ENCODE measurements at regions not wholly inside any gene's neighbourhood (a gene's known extent, or its start where the extent isn't known, plus 50 kb on each side); places are given as distances from the start of the nearest gene placed in this dataset.

GRCh38 chr3:99118381-99118780, 216.9 kb upstream of the DCBLD2 start:
- Mint-ChIP-seq H3K9me3 (no peaks in the 10 kb centered on the region), H3K4me1 (ENCODE audit: low read depth) (no peaks in the 10 kb centered on the region), H3K27me3 (no peaks in the 10 kb centered on the region), H3K36me3 (no peaks in the 10 kb centered on the region), H3K4me3 (no peak overlapping the region), H3K27ac (no peak overlapping the region)
- intact Hi-C loops (cut with micrococcal nuclease) = no loop called here
- ChIA-PET CTCF (no interaction called here), POLR2A (no interaction called here)
- DNase-seq = no peak

- H3K4me3 Mint-ChIP-seq = no peak overlapping the region
- H3K27me3 Mint-ChIP-seq = no peaks in the 10 kb centered on the region
- ChIA-PET POLR2A (no interaction called here), CTCF (interaction anchor here (1.6 kb wide), 1 partner anchor 59 kb away, joined by 4 read pairs; no protein-coding TSS in a partner anchor)
- no peaks in the 10 kb centered on the region for H3K4me1 Mint-ChIP-seq (ENCODE audit: low read depth)
- intact Hi-C loops (cut with micrococcal nuclease) = no loop called here
- DNase-seq = no peak
- no peaks in the 10 kb centered on the region for H3K9me3 Mint-ChIP-seq
- no peak overlapping the region for H3K27ac Mint-ChIP-seq
- no peaks in the 10 kb centered on the region for H3K36me3 Mint-ChIP-seq
These were observed 213.2 kb upstream of the DCBLD2 start for GRCh38 chr3:99114565-99115291.

GRCh38 chr3:99111235-99111634, 209.7 kb upstream of the DCBLD2 start:
- peaks cover 2% of the 10 kb centered on the region for H3K27me3 Mint-ChIP-seq
- no peaks in the 10 kb centered on the region for H3K9me3 Mint-ChIP-seq
- no peaks in the 10 kb centered on the region for H3K36me3 Mint-ChIP-seq
- intact Hi-C loops (cut with micrococcal nuclease) = no loop called here
- no peak for DNase-seq
- POLR2A ChIA-PET = no interaction called here
- CTCF ChIA-PET = no interaction called here
- H3K4me3 Mint-ChIP-seq = no peak overlapping the region
- no peak overlapping the region for H3K27ac Mint-ChIP-seq
- H3K4me1 Mint-ChIP-seq (ENCODE audit: low read depth) = no peaks in the 10 kb centered on the region

GRCh38 chr3:99110401-99110800, 208.9 kb upstream of the DCBLD2 start:
- Mint-ChIP-seq H3K4me1 (ENCODE audit: low read depth) (no peaks in the 10 kb centered on the region), H3K36me3 (no peaks in the 10 kb centered on the region), H3K27me3 (peaks cover 2% of the 10 kb centered on the region), H3K4me3 (no peak overlapping the region), H3K27ac (no peak overlapping the region), H3K9me3 (no peaks in the 10 kb centered on the region)
- ChIA-PET POLR2A (interaction anchor here (0.7 kb wide), 1 partner anchor 119 kb away, joined by 3 read pairs; no protein-coding TSS in a partner anchor), CTCF (no interaction called here)
- DNase-seq = no peak
- intact Hi-C loops (cut with micrococcal nuclease) = no loop called here

- no peaks in the 10 kb centered on the region for H3K36me3 Mint-ChIP-seq
- intact Hi-C loops (cut with micrococcal nuclease) = no loop called here
- H3K4me1 Mint-ChIP-seq (ENCODE audit: low read depth) = no peaks in the 10 kb centered on the region
- POLR2A ChIA-PET = no interaction called here
- H3K27ac Mint-ChIP-seq = no peak overlapping the region
- CTCF ChIA-PET = no interaction called here
- peaks cover 3% of the 10 kb centered on the region for H3K27me3 Mint-ChIP-seq
- DNase-seq = no peak
- no peaks in the 10 kb centered on the region for H3K9me3 Mint-ChIP-seq
- H3K4me3 Mint-ChIP-seq = no peak overlapping the region
These were observed 207.0 kb upstream of the DCBLD2 start for GRCh38 chr3:99108508-99108907.

GRCh38 chr3:99094606-99095005, 193.1 kb upstream of the DCBLD2 start:
- intact Hi-C loops (cut with micrococcal nuclease) = loop anchor here (10.0 kb wide), 1 partner anchor 270 kb away; no protein-coding TSS in a partner anchor
- Mint-ChIP-seq H3K27me3 (no peaks in the 10 kb centered on the region), H3K36me3 (no peaks in the 10 kb centered on the region), H3K4me1 (ENCODE audit: low read depth) (no peaks in the 10 kb centered on the region), H3K27ac (no peak overlapping the region), H3K9me3 (no peaks in the 10 kb centered on the region), H3K4me3 (no peak overlapping the region)
- ChIA-PET POLR2A (interaction anchor here (0.5 kb wide), 1 partner anchor 319 kb away, joined by 4 read pairs; no protein-coding TSS in a partner anchor), CTCF (no interaction called here)
- no peak for DNase-seq

- ChIA-PET CTCF (no interaction called here), POLR2A (no interaction called here)
- Mint-ChIP-seq H3K4me1 (ENCODE audit: low read depth) (no peaks in the 10 kb centered on the region), H3K4me3 (no peak overlapping the region), H3K36me3 (no peaks in the 10 kb centered on the region), H3K27me3 (no peaks in the 10 kb centered on the region), H3K27ac (no peak overlapping the region), H3K9me3 (no peaks in the 10 kb centered on the region)
- intact Hi-C loops (cut with micrococcal nuclease) = no loop called here
- no peak for DNase-seq
These were observed 185.8 kb upstream of the DCBLD2 start for GRCh38 chr3:99087277-99087676.

GRCh38 chr3:99084826-99085225, 183.3 kb upstream of the DCBLD2 start:
- intact Hi-C loops (cut with micrococcal nuclease) = no loop called here
- H3K4me1 Mint-ChIP-seq (ENCODE audit: low read depth) = no peaks in the 10 kb centered on the region
- no peak for DNase-seq
- no peaks in the 10 kb centered on the region for H3K36me3 Mint-ChIP-seq
- no peak overlapping the region for H3K27ac Mint-ChIP-seq
- no peak overlapping the region for H3K4me3 Mint-ChIP-seq
- no peaks in the 10 kb centered on the region for H3K9me3 Mint-ChIP-seq
- no peaks in the 10 kb centered on the region for H3K27me3 Mint-ChIP-seq
- POLR2A ChIA-PET = no interaction called here
- CTCF ChIA-PET = no interaction called here

GRCh38 chr3:99084156-99084555, 182.7 kb upstream of the DCBLD2 start:
- Mint-ChIP-seq H3K4me1 (ENCODE audit: low read depth) (no peaks in the 10 kb centered on the region), H3K27ac (no peak overlapping the region), H3K4me3 (no peak overlapping the region), H3K27me3 (no peaks in the 10 kb centered on the region), H3K9me3 (no peaks in the 10 kb centered on the region), H3K36me3 (no peaks in the 10 kb centered on the region)
- CTCF ChIA-PET = no interaction called here
- no peak for DNase-seq
- POLR2A ChIA-PET = no interaction called here
- intact Hi-C loops (cut with micrococcal nuclease) = no loop called here

- H3K4me3 Mint-ChIP-seq = no peak overlapping the region
- POLR2A ChIA-PET = no interaction called here
- H3K36me3 Mint-ChIP-seq = no peaks in the 10 kb centered on the region
- H3K27ac Mint-ChIP-seq = no peak overlapping the region
- intact Hi-C loops (cut with micrococcal nuclease) = no loop called here
- H3K9me3 Mint-ChIP-seq = peaks cover 4% of the 10 kb centered on the region
- peaks cover 4% of the 10 kb centered on the region for H3K27me3 Mint-ChIP-seq
- CTCF ChIA-PET = no interaction called here
- H3K4me1 Mint-ChIP-seq (ENCODE audit: low read depth) = no peaks in the 10 kb centered on the region
- DNase-seq = no peak
These were observed 169.6 kb upstream of the DCBLD2 start for GRCh38 chr3:99071096-99071495.

- H3K4me3 Mint-ChIP-seq = no peak overlapping the region
- ChIA-PET POLR2A (no interaction called here), CTCF (no interaction called here)
- no peak overlapping the region for H3K27ac Mint-ChIP-seq
- H3K4me1 Mint-ChIP-seq (ENCODE audit: low read depth) = no peaks in the 10 kb centered on the region
- H3K27me3 Mint-ChIP-seq = peaks cover 4% of the 10 kb centered on the region
- intact Hi-C loops (cut with micrococcal nuclease) = no loop called here
- no peaks in the 10 kb centered on the region for H3K36me3 Mint-ChIP-seq
- no peak for DNase-seq
- H3K9me3 Mint-ChIP-seq = peaks cover 4% of the 10 kb centered on the region
These were observed 168.5 kb upstream of the DCBLD2 start for GRCh38 chr3:99069973-99070372.

- no peaks in the 10 kb centered on the region for H3K36me3 Mint-ChIP-seq
- no peaks in the 10 kb centered on the region for H3K4me1 Mint-ChIP-seq (ENCODE audit: low read depth)
- ChIA-PET POLR2A (no interaction called here), CTCF (no interaction called here)
- H3K9me3 Mint-ChIP-seq = peaks cover 2% of the 10 kb centered on the region
- H3K4me3 Mint-ChIP-seq = no peak overlapping the region
- H3K27ac Mint-ChIP-seq = no peak overlapping the region
- DNase-seq = no peak
- peaks cover 4% of the 10 kb centered on the region for H3K27me3 Mint-ChIP-seq
- intact Hi-C loops (cut with micrococcal nuclease) = no loop called here
These were observed 165.4 kb upstream of the DCBLD2 start for GRCh38 chr3:99066863-99067262.

- ChIA-PET POLR2A (no interaction called here), CTCF (no interaction called here)
- Mint-ChIP-seq H3K9me3 (no peaks in the 10 kb centered on the region), H3K4me3 (no peak overlapping the region), H3K27me3 (no peaks in the 10 kb centered on the region), H3K27ac (no peak overlapping the region), H3K4me1 (ENCODE audit: low read depth) (no peaks in the 10 kb centered on the region), H3K36me3 (no peaks in the 10 kb centered on the region)
- intact Hi-C loops (cut with micrococcal nuclease) = no loop called here
- no peak for DNase-seq
These were observed 147.7 kb upstream of the DCBLD2 start for GRCh38 chr3:99049164-99049563.

Data from activated CD4-positive, alpha-beta memory T cell treated with anti-CD3 and anti-CD28 coated beads for 36 hours (primary cell).